HUES48 (cell line): ENCODE measurements at regions not wholly inside any gene's neighbourhood (a gene's known extent, or its start where the extent isn't known, plus 50 kb on each side); places are given as distances from the start of the nearest gene placed in this dataset.
"Not testable (repeated sequence)": the region's sequence is repeated elsewhere in the genome, so short reads cannot be mapped to it uniquely, and the experiment has no call there.

Experiments
- H3K27ac ChIP-seq: one replicate; pipeline ENCODE4 v1.7.0; 2013; ENCODE audit warnings: low read depth, low read length, inconsistent platforms
- H3K27me3 ChIP-seq: 2 replicates; pipeline ENCODE4 v1.6.1; 2013; ENCODE audit warnings: mild to moderate bottlenecking, low read length; ENCODE audit not compliant: control insufficient read depth, insufficient read depth
- H3K36me3 ChIP-seq: 2 replicates; pipeline ENCODE4 v1.6.1; 2013; ENCODE audit warnings: low read length; ENCODE audit not compliant: control insufficient read depth, insufficient read depth
- H3K4me1 ChIP-seq: 2 replicates; pipeline ENCODE4 v1.6.1; 2013; ENCODE audit warnings: mild to moderate bottlenecking, low read length; ENCODE audit not compliant: control insufficient read depth, insufficient read depth
- H3K4me3 ChIP-seq: 2 replicates; pipeline ENCODE4 v1.5.1; 2013; ENCODE audit warnings: mild to moderate bottlenecking, low read depth, low read length
- H3K9ac ChIP-seq: 2 replicates; pipeline ENCODE4 v1.6.1; 2013; ENCODE audit warnings: mild to moderate bottlenecking, low read depth, low read length, moderate library complexity
- H3K9me3 ChIP-seq: 2 replicates; pipeline ENCODE4 v1.6.1; 2013; ENCODE audit warnings: low read length; ENCODE audit not compliant: control insufficient read depth, insufficient read depth

DNA sequence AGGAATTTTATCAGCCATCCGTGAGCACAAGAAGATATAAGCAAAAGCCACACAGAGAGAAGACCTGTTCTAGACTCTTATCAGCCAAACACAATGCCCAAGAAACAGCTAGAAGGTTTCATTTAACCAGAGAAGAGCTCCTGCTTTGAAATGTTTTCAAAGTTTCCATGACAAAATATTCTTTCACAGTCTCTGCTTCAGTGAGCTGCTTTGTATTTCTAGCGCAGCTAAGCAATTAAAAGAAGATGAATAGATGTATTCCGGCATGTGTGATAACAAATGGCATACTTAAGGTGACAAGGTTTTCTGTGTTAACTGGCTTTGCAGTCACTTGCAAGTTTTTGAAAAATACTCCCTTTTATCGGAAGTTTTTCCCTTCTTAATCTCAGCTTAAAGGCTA lies 78.9 kb upstream of the NXPH1 start:
- Histone ChIP-seq H3K9me3 (0 out of 2 replicates have a peak, but pooled peaks cover 6% of the 10 kb centered on the region), H3K4me3 (no peak overlapping the region), H3K27ac (no peak overlapping the region), H3K36me3 (no peaks in the 10 kb centered on the region), H3K9ac (no peak overlapping the region), H3K4me1 (0 out of 2 replicates have a peak, but pooled peaks cover under 1% of the 10 kb centered on the region), H3K27me3 (no peaks in the 10 kb centered on the region)

GRCh38 chr7:8356071-8356470 lies 77.3 kb upstream of the NXPH1 start:
- Histone ChIP-seq H3K27me3 (no peaks in the 10 kb centered on the region), H3K4me1 (peaks cover 17% of the 10 kb centered on the region), H3K9ac (no peak overlapping the region), H3K27ac (no peak overlapping the region), H3K36me3 (no peaks in the 10 kb centered on the region), H3K4me3 (no peak overlapping the region), H3K9me3 (0 out of 2 replicates have a peak, but pooled peaks cover 8% of the 10 kb centered on the region)

DNA sequence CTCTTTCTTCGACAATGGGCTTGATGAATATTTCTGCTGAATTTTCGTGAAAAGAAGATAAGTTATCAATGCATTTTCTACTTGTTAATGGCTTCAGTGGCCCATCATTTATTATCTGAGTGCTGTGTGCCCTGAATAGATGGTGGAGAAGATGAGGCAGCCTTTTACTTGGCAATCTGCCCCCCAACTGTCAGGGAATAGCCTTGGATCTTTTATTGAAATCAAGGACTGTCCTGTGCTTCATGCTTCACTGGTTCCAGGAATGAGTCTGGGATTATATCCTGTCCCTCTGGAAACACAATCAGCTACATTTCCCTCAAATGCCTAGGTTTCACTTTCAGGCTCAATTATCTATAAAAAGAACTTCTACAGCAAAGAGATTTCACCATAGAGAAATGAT lies 75.9 kb upstream of the NXPH1 start:
- H3K36me3 ChIP-seq = no peaks in the 10 kb centered on the region
- H3K9ac ChIP-seq = no peak overlapping the region
- H3K4me3 ChIP-seq = no peak overlapping the region
- no peaks in the 10 kb centered on the region for H3K27me3 ChIP-seq
- H3K27ac ChIP-seq = no peak overlapping the region
- 0 out of 2 replicates have a peak, but pooled peaks cover 8% of the 10 kb centered on the region for H3K9me3 ChIP-seq
- peaks cover 31% of the 10 kb centered on the region for H3K4me1 ChIP-seq

DNA sequence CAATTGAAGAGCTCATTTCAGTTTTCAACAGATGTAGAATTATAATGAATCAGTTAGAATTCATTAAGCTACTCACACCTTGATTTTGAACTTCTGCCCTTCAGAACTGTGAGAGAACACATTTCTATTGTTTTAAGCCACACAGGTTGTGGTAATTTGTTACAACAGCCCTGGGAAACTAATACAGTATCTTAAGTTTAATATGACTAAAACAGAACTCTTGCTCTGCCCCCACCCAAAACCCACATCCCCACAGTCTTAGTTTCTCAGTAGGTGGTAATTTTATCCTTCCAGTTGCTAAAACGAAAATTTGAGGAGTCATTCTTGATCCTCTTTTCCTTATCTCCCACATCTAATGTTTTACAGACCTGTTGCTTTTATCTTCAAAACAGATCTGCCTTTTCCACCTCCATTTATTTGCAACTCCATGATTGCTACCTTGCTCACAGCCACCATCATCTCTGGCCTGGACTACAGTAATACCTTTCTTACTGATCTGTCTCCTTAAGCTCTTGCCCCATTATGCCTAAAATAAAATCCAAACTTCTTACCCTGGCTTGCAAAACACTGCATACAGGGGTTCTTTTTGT lies 72.8 kb upstream of the NXPH1 start:
- no peak overlapping the region for H3K4me3 ChIP-seq
- H3K27me3 ChIP-seq = no peaks in the 10 kb centered on the region
- H3K4me1 ChIP-seq = peaks cover 58% of the 10 kb centered on the region
- H3K9me3 ChIP-seq = 0 out of 2 replicates have a peak, but pooled peaks cover 8% of the 10 kb centered on the region
- H3K36me3 ChIP-seq = no peaks in the 10 kb centered on the region
- 0 out of 2 replicates have a peak overlapping the region, but pooled peaks have one; percentile 16 for H3K9ac ChIP-seq
- H3K27ac ChIP-seq = peak overlapping the region; percentile 98

DNA sequence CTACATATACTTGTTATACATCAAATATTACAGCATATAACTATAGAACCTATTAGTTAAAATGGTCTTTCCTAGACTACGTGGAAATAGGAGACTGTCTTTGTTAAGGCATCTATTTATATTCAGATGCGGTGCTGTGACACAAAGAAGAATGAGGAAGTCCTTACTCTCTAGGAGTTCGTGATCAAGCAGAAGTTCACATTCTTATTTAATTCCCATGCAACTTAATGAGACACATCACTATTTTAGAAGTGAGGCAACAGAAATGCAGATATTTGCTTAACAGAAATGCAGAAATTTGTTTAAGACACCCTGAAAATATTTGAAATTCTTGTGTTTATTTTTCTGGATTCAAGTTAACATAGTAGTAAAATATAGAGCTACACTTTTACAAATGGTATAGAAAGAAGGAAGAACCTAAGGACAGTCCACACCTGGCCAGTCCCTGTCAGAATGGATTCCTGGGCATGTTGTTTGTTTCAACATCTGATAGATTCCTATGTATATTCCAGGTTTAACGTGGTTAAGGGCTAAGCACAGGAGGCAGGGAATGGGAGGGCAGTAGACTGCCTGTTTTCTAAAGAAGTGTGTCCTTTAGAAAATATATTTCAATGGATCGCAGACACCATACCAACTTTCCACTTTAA lies 70.6 kb upstream of the NXPH1 start:
- H3K27ac ChIP-seq = peak overlapping the region; percentile 98
- H3K9me3 ChIP-seq = 0 out of 2 replicates have a peak, but pooled peaks cover 8% of the 10 kb centered on the region
- H3K9ac ChIP-seq = peak overlapping the region; percentile 63
- no peaks in the 10 kb centered on the region for H3K27me3 ChIP-seq
- H3K4me1 ChIP-seq = peaks cover 59% of the 10 kb centered on the region
- peak overlapping the region; percentile 47 for H3K4me3 ChIP-seq
- H3K36me3 ChIP-seq = no peaks in the 10 kb centered on the region

GRCh38 chr7:8363407-8364015 lies 69.9 kb upstream of the NXPH1 start:
- H3K4me1 ChIP-seq = peaks cover 59% of the 10 kb centered on the region
- no peaks in the 10 kb centered on the region for H3K27me3 ChIP-seq
- H3K36me3 ChIP-seq = no peaks in the 10 kb centered on the region
- H3K9ac ChIP-seq = peak overlapping the region; percentile 39
- H3K4me3 ChIP-seq = peak overlapping the region; percentile 47; the same call in 1 of the 2 replicates
- peak overlapping the region; percentile 98 for H3K27ac ChIP-seq
- H3K9me3 ChIP-seq = 0 out of 2 replicates have a peak, but pooled peaks cover 8% of the 10 kb centered on the region

DNA sequence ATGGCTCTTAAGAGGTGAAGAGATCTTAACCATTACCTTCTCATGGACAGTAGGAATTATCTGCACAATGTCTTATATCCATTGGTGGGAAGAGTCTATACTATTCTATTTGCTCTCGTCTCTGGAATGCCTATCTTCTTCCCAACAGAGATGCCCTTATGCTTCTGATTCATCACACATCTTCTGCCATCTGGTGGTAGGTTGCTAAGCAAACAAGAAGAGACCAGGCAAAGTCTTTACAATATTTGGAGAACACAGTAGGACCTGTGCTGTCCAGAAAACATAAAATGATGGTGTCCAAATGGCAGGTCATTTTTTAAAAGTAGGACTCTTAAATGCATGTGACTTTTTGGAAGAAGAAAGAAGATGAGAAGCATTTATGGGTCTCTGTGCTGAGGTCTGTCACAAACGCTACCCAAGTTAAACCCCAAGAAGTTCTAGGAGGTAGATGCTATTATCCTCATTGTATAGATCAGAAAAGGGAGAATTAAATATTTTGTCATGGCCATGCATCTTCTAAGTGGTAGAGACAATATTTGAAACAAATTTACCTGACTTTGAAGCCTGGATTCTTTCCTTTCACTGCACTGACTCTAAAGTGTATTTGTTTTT lies 67.8 kb upstream of the NXPH1 start:
- no peak overlapping the region for H3K9ac ChIP-seq
- H3K4me1 ChIP-seq = peaks cover 48% of the 10 kb centered on the region
- H3K27ac ChIP-seq = no peak overlapping the region
- H3K4me3 ChIP-seq = no peak overlapping the region
- no peaks in the 10 kb centered on the region for H3K36me3 ChIP-seq
- no peaks in the 10 kb centered on the region for H3K27me3 ChIP-seq
- H3K9me3 ChIP-seq = no peaks in the 10 kb centered on the region

GRCh38 chr7:8368007-8368406 lies 65.4 kb upstream of the NXPH1 start:
- not testable (repeated sequence) for H3K9me3 ChIP-seq, H3K4me3 ChIP-seq, H3K27ac ChIP-seq, H3K27me3 ChIP-seq, H3K36me3 ChIP-seq, H3K9ac ChIP-seq
- peaks cover 31% of the 10 kb centered on the region for H3K4me1 ChIP-seq

- no peak overlapping the region for H3K27ac ChIP-seq
- H3K36me3 ChIP-seq = no peaks in the 10 kb centered on the region
Measured at GRCh38 chr7:8371742-8372141, 61.7 kb upstream of the NXPH1 start.

GRCh38 chr7:8373851-8374250 lies 59.6 kb upstream of the NXPH1 start:
- peaks cover 14% of the 10 kb centered on the region for H3K9me3 ChIP-seq
- H3K4me3 ChIP-seq = no peak overlapping the region
- no peaks in the 10 kb centered on the region for H3K36me3 ChIP-seq
- peaks cover 16% of the 10 kb centered on the region for H3K4me1 ChIP-seq
- no peak overlapping the region for H3K27ac ChIP-seq
- H3K9ac ChIP-seq = no peak overlapping the region
- H3K27me3 ChIP-seq = no peaks in the 10 kb centered on the region

More at GRCh38 chr7:8371742-8372141, 61.7 kb upstream of the NXPH1 start:
- H3K9ac ChIP-seq = no peak overlapping the region
- no peak overlapping the region for H3K4me3 ChIP-seq
- peaks cover 8% of the 10 kb centered on the region for H3K4me1 ChIP-seq
- no peaks in the 10 kb centered on the region for H3K27me3 ChIP-seq
- H3K9me3 ChIP-seq = peaks cover 14% of the 10 kb centered on the region
